Endothelial cell of umbilical vein (primary cell): ENCODE measurements at regions not wholly inside any gene's neighbourhood (a gene's known extent, or its start where the extent isn't known, plus 50 kb on each side); places are given as distances from the start of the nearest gene placed in this dataset.

Experiments used
- BruUV-seq: library from RNA; stranded (reverse); fragments of 400-500 nt; replicated peaks from 2 replicates; lab custom pipeline; 2021; lab: Mats Ljungman, UMichigan
- CTCF ChIA-PET: fragments of 300-600, 350-600 bp; sonication (Branson Sonifier 250); formaldehyde crosslinking; loops from one replicate; lab custom pipeline; 2021; ENCODE audit warnings: antibody characterized with exemption, inconsistent platforms; lab: Charles Lee
- POLR2A ChIA-PET: fragments of 300-600, 350-600 bp; sonication (Branson Sonifier 250); formaldehyde crosslinking; loops from one replicate; lab custom pipeline; 2021; ENCODE audit warnings: antibody characterized with exemption, inconsistent platforms; lab: Charles Lee
- DNase-seq: peaks from one replicate; pipeline ENCODE4 v3.0.0-alpha.2; 2011; ENCODE audit warnings: low read depth, low spot score
- FAIRE-seq: peaks from 2 replicates; lab custom pipeline; 2011; peaks lifted over from hg19 to GRCh38; lab: Jason Lieb, UNC
- H2AFZ ChIP-seq: 2 replicates; pipeline ENCODE4 v1.6.0; 2012; ENCODE audit warnings: low read depth, low read length, control low read depth, inconsistent platforms
- H3K27ac ChIP-seq: 2 replicates; pipeline ENCODE4 v1.5.1; 2011; ENCODE audit warnings: low read depth, mild to moderate bottlenecking, control low read depth, low read length, moderate library complexity; ENCODE audit not compliant: insufficient read depth
- H3K27me3 ChIP-seq, 2 experiments: 2 replicates each; pipeline versions ENCODE4 v1.6.0 to v1.6.1; 2011; ENCODE audit warnings: low read length in 2 of 2, mixed read lengths in 1 of 2; ENCODE audit not compliant: control insufficient read depth in 2 of 2, insufficient read depth in 2 of 2
- H3K36me3 ChIP-seq, 2 experiments: 2 replicates in 1 of 2; 3 replicates in 1 of 2; pipeline ENCODE4 v1.5.1; 2011; ENCODE audit warnings: low read length in 2 of 2, mild to moderate bottlenecking in 1 of 2, moderate library complexity in 1 of 2; ENCODE audit not compliant: control insufficient read depth in 2 of 2, insufficient read depth in 2 of 2; ENCODE audit errors: extremely low read depth in 1 of 2
- H3K4me1 ChIP-seq: 3 replicates; pipeline ENCODE4 v1.5.1; 2011; ENCODE audit warnings: mild to moderate bottlenecking, low read length; ENCODE audit not compliant: control insufficient read depth, insufficient read depth; ENCODE audit errors: extremely low read depth
- H3K4me2 ChIP-seq: 2 replicates; pipeline ENCODE4 v1.6.1; 2011; ENCODE audit warnings: low read length, control low read depth, mixed read lengths; ENCODE audit not compliant: insufficient read depth
- H3K4me3 ChIP-seq, 3 experiments: fragments of 200-600 bp in 1 of 3; sonication (generic), shearing (Covaris generic) in 1 of 3; replicated peaks in 1 of 3; 2 replicates each; pipeline ENCODE4 v1.5.1; 2011 to 2016; ENCODE audit warnings: control low read depth in 3 of 3, low read length in 3 of 3, mild to moderate bottlenecking in 2 of 3, inconsistent platforms in 1 of 3, low read depth in 1 of 3, moderate library complexity in 1 of 3; ENCODE audit not compliant: insufficient read depth in 1 of 3
- H3K79me2 ChIP-seq: 2 replicates; pipeline ENCODE4 v1.6.0; 2012; ENCODE audit warnings: low read length, inconsistent platforms; ENCODE audit not compliant: control insufficient read depth, insufficient read depth
- H3K9ac ChIP-seq: replicated peaks from 2 replicates; pipeline ENCODE3; 2011; ENCODE audit warnings: low read length, control low read depth; ENCODE audit not compliant: insufficient read depth; ENCODE audit errors: extremely low read depth
- H3K9me1 ChIP-seq: replicated peaks from 3 replicates; pipeline ENCODE4 v1.6.0; 2011; ENCODE audit warnings: mild to moderate bottlenecking, low read length; ENCODE audit not compliant: control insufficient read depth, insufficient read depth; ENCODE audit errors: extremely low read depth
- H3K9me3 ChIP-seq: replicated peaks from 2 replicates; pipeline ENCODE4 v1.5.1; 2012; ENCODE audit warnings: low read length, inconsistent platforms; ENCODE audit not compliant: control insufficient read depth, insufficient read depth
- H4K20me1 ChIP-seq: replicated peaks from 2 replicates; pipeline ENCODE3; 2011; ENCODE audit warnings: mild to moderate bottlenecking, low read length; ENCODE audit not compliant: control insufficient read depth, insufficient read depth; ENCODE audit errors: extremely low read depth
- FOS ChIP-seq: IDR thresholded peaks from 2 replicates; pipeline ENCODE4 v1.6.1; 2011; ENCODE audit warnings: mild to moderate bottlenecking, low read length, moderate library complexity, borderline replicate concordance; ENCODE audit not compliant: insufficient read depth
- GATA2 ChIP-seq: IDR thresholded peaks from 2 replicates; pipeline ENCODE4 v1.7.0; 2011; ENCODE audit warnings: low read depth, mild to moderate bottlenecking, moderate library complexity, mixed read lengths, low read length; ENCODE audit not compliant: insufficient read length, insufficient read depth
- JUN ChIP-seq: IDR thresholded peaks from 2 replicates; pipeline ENCODE4 v1.6.1; 2011; ENCODE audit warnings: borderline replicate concordance, low read depth; ENCODE audit not compliant: insufficient read length, insufficient read depth
- POLR2AphosphoS5 ChIP-seq: IDR thresholded peaks from 2 replicates; pipeline ENCODE4 v1.6.1; 2012; ENCODE audit warnings: low read depth, mild to moderate bottlenecking, control low read depth, low read length, moderate library complexity; ENCODE audit not compliant: insufficient read depth
- dilution Hi-C: fragments of 300-500 bp; cut with MboI; formaldehyde crosslinking; loops from one replicate; pipeline ENCODE4 v1.15.0; 2019; ENCODE audit warnings: low sequenced_read_pairs; ENCODE audit not compliant: extremely low pct_ligation_motif_present
- intact Hi-C: fragments of 100-400 bp; cut with micrococcal nuclease; formaldehyde crosslinking; loops from one replicate; pipeline ENCODE4 v1.10.0; 2022
- TF ChIP-seq, protein P1 (sequence below), 2 donors: IDR thresholded peaks; 1 replicate in 1 of 2; 2 replicates in 1 of 2; pipeline ENCODE4 v1.5.1; 2011; ENCODE audit warnings: low read length in 2 of 2, mild to moderate bottlenecking in 2 of 2, moderate library complexity in 2 of 2, control low read depth in 1 of 2, inconsistent platforms in 1 of 2, low read depth in 1 of 2; ENCODE audit not compliant: insufficient read depth in 1 of 2; ENCODE audit errors: extremely low read depth in 1 of 2

DNA sequence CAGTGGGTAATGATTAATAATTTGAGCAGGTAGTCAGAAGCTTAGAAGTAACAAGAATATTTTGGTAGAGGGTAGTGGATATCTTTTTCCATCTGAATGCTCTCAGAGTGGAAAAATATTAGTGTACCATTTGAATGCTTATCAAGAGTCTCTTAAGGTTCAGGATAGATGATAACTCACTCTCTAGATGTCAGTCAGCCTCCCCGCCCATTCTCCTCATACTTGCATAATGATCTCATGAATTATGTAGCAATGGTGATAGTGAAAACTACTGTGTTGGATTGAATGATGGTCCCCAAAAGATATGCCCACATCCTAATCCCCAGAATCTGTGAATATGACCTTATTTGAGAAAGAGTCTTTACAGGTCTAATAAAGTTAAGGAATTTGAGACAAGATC lies 132.7 kb upstream of the KLF12 start:
- H3K9ac ChIP-seq = no peak overlapping the region
- no peaks in the 10 kb centered on the region for H3K36me3 ChIP-seq
- H3K4me1 ChIP-seq = no peaks in the 10 kb centered on the region
- POLR2A ChIA-PET = no interaction called here
- H3K9me3 ChIP-seq = no peaks in the 10 kb centered on the region
- no peak overlapping the region for H3K4me3 ChIP-seq
- BruUV-seq = no TSS peak
- dilution Hi-C loops (no loop called here), intact Hi-C loops (no loop called here)
- CTCF ChIA-PET = interaction anchor here (0.6 to 2.3 kb wide), 3 partner anchors 9 to 953 kb away, joined by 3 to 6 read pairs (median 3); no protein-coding TSS in a partner anchor
- DNase-seq (no peak), FAIRE-seq (no peak)
- no peaks in the 10 kb centered on the region for H3K79me2 ChIP-seq
- no peaks in the 10 kb centered on the region for H3K9me1 ChIP-seq
- no peaks in the 10 kb centered on the region for H4K20me1 ChIP-seq
- TF ChIP-seq FOS (no peak), POLR2AphosphoS5 (no peak)
- no peaks in the 10 kb centered on the region for H3K27me3 ChIP-seq
- no peak overlapping the region for H3K27ac ChIP-seq
- no peak overlapping the region for H2AFZ ChIP-seq
- H3K4me2 ChIP-seq = no peak overlapping the region

DNA sequence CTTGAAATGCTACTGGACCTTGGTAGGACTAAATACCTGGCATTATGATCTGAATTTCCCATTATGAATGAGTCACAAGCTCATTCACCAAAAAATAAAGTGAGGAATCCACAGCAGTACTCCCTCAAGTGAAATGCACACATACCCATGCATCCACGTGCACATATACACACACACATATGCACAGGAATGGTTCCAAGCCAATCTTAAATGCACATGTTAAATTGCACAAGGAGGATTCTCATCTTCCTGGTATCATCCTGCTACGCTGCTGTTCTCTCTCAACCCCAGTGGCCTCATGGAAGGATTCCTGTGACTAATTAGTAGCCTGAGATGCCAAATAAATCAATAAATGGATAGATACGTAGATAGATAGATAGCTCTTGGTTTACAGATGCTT lies 132.1 kb upstream of the KLF12 start:
- intact Hi-C loops = no loop called here
- FAIRE-seq (no peak), DNase-seq (no peak)
- Histone ChIP-seq H3K9ac (no peak overlapping the region), H3K9me3 (no peaks in the 10 kb centered on the region), H3K27me3 (no peaks in the 10 kb centered on the region), H3K4me3 (no peak overlapping the region), H2AFZ (no peak overlapping the region), H4K20me1 (no peaks in the 10 kb centered on the region), H3K36me3 (no peaks in the 10 kb centered on the region), H3K79me2 (no peaks in the 10 kb centered on the region), H3K4me1 (no peaks in the 10 kb centered on the region), H3K27ac (no peak overlapping the region), H3K9me1 (no peaks in the 10 kb centered on the region), H3K4me2 (no peak overlapping the region)
- BruUV-seq = no TSS peak
- CTCF ChIA-PET = interaction anchor here (0.9 to 2.3 kb wide), 3 partner anchors 8 to 953 kb away, joined by 3 to 6 read pairs (median 3); no protein-coding TSS in a partner anchor
- dilution Hi-C loops = no loop called here
- POLR2A ChIA-PET = no interaction called here
- TF ChIP-seq JUN = no peak
- TF ChIP-seq, protein P1, sequence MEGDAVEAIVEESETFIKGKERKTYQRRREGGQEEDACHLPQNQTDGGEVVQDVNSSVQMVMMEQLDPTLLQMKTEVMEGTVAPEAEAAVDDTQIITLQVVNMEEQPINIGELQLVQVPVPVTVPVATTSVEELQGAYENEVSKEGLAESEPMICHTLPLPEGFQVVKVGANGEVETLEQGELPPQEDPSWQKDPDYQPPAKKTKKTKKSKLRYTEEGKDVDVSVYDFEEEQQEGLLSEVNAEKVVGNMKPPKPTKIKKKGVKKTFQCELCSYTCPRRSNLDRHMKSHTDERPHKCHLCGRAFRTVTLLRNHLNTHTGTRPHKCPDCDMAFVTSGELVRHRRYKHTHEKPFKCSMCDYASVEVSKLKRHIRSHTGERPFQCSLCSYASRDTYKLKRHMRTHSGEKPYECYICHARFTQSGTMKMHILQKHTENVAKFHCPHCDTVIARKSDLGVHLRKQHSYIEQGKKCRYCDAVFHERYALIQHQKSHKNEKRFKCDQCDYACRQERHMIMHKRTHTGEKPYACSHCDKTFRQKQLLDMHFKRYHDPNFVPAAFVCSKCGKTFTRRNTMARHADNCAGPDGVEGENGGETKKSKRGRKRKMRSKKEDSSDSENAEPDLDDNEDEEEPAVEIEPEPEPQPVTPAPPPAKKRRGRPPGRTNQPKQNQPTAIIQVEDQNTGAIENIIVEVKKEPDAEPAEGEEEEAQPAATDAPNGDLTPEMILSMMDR (IDR thresholded peaks at IDR 0.05; ENCODE audit: extremely low read depth in 1 of 2, insufficient read depth in 1 of 2, low read depth in 1 of 2, low read length in 2 of 2) = no peak
- TF ChIP-seq POLR2AphosphoS5 = no peak
- no peak for TF ChIP-seq GATA2
